ES-I3 (cell line): ENCODE measurements at regions not wholly inside any gene's neighbourhood (a gene's known extent, or its start where the extent isn't known, plus 50 kb on each side); places are given as distances from the start of the nearest gene placed in this dataset.

Experiments used
- H3K36me3 ChIP-seq: 2 replicates; pipeline ENCODE4 v1.6.1; 2013; ENCODE audit warnings: mild to moderate bottlenecking, low read length, control low read depth, moderate library complexity; ENCODE audit not compliant: insufficient read depth
- H3K4me1 ChIP-seq: 2 replicates; pipeline ENCODE4 v1.6.1; 2013; ENCODE audit warnings: mild to moderate bottlenecking, control low read depth, low read length; ENCODE audit not compliant: insufficient read depth
- H3K9ac ChIP-seq: 2 replicates; pipeline ENCODE4 v1.6.1; 2013; ENCODE audit warnings: low read depth, mild to moderate bottlenecking, low read length, moderate library complexity
- H3K9me3 ChIP-seq: 2 replicates; pipeline ENCODE4 v1.6.1; 2013; ENCODE audit warnings: mild to moderate bottlenecking, low read length, moderate library complexity; ENCODE audit not compliant: control insufficient read depth, insufficient read depth

DNA sequence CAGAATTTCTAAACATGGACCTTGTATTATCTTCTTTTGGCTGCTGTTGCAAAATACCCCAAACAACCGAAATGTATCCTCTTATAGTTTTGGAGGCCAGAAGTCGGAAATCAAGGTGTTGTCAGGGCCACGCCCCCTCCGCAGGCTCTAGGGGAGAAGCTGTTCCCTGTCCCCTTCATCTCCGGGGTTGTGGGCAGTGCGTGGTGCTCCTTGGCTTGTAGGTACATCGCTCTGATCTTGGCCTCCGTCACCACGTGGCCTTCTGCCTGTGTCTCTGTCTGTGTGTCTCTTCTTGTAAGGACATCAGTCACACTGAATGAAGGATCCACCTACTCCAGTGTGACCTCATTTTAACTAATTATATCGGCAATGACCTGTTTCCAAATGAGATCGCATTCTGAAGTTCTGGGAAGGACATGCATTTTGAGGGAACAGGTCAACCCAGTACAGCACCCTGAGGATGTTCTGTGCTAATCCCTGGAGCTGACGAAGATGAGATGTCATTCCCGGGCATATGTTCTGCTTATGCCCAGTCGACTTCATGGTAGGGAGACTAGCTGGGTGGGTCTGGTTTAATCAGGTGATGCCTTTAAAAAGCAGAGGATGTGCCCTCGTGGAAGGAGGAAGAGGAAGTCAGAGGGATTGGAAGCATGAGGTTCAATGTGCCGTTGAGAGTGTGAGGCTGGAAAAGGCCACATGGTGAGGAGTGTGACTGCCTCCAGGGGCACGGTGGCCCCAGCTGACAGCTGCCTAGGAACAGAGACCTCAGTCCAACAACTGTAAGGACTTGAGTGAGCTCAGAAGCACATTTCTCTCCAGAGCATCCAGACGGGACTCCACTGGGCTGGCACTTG is 531.1 kb downstream of the TBC1D22A start:
- Histone ChIP-seq H3K9ac (no peak overlapping the region), H3K36me3 (no peaks in the 10 kb centered on the region), H3K9me3 (no peaks in the 10 kb centered on the region), H3K4me1 (no peaks in the 10 kb centered on the region; the same call in 1 of the 2 replicates)

DNA sequence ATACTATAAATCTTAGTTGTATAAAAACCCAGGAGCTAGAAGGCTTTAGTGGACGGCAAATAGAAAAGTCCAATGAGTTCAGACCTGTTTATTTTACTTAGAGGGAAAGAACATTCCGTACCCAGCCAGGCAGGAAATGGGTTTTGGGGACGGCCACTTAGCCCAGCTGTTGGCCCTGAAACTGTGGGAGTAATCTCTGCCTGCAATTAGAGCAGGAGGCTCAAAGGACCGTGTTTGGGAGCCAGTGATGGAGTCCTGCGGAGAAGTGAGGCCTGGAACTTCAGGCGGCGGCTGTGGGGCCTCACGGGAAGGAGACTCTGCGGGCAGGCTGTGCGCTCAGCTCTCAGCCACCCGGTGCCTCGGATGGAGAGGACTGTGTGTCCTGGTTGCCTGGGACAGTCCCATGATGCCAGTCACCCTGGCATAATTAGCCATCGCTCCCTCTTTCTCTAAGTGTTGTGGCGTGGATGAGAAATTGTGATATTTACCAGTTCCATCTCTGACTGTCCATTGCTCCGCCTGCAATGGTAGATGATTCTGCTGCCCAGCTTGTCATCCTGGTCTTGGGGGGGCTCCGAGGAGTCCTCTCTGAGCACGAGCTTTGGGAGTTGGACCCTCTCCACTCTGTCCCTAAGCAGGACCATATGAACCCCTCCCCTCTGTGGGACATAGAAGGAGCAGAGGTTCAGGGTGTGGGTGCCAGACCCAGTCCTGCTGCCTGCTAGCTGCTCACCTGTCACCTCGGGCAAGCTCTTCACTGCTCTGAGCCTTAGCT is 530.3 kb downstream of the TBC1D22A start:
- H3K4me1 ChIP-seq, result no peaks in the 10 kb centered on the region; the same call in 1 of the 2 replicates
- no peak overlapping the region for H3K9ac ChIP-seq
- H3K9me3 ChIP-seq, result no peaks in the 10 kb centered on the region
- no peaks in the 10 kb centered on the region for H3K36me3 ChIP-seq

- Histone ChIP-seq H3K4me1 (no peaks in the 10 kb centered on the region; the same call in 1 of the 2 replicates), H3K9ac (no peak overlapping the region), H3K9me3 (no peaks in the 10 kb centered on the region), H3K36me3 (no peaks in the 10 kb centered on the region)
Measured at GRCh38 chr22:47291565-47292495, 529.4 kb downstream of the TBC1D22A start.

DNA sequence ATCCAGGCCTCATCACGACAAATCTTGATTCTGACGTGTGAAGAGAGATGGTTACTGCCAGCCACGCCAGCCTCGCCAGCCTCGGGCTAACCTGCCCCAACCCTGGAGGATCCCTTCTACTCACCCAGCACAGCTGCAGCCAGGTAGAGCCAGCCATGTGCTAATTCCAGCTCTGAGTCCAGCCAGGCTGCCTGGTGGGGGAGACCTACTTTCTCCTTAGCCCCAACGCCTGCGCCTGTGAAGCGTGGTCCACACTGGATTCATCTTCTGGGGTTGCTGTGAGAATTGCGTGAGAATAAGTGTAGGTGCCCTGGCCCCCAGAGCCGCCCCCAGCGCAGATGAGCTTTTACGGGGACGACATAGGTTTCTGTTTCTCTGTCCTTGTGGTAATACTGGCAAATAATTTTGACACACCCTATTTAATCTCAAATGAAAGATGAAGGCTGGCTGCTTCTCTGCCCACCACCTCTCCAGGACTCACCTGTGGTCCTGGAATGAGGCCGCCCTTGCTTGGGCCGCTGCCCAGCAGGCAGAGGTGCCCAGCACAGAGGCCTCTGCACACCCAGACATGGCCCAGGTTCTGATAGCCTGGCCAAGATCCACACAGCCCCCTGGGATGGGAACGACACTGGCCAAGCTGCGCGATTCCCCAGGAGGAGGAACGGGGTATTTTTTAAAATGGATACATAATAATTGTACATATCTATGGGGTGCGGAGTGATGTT is 528.4 kb downstream of the TBC1D22A start:
- no peaks in the 10 kb centered on the region; the same call in 1 of the 2 replicates for H3K4me1 ChIP-seq
- no peak overlapping the region for H3K9ac ChIP-seq
- no peaks in the 10 kb centered on the region for H3K36me3 ChIP-seq
- no peaks in the 10 kb centered on the region for H3K9me3 ChIP-seq

- Histone ChIP-seq H3K36me3 (no peaks in the 10 kb centered on the region), H3K9me3 (no peaks in the 10 kb centered on the region), H3K9ac (no peak overlapping the region), H3K4me1 (no peaks in the 10 kb centered on the region; the same call in 1 of the 2 replicates)
Measured at GRCh38 chr22:47289336-47289985, 527.0 kb downstream of the TBC1D22A start.

- no peaks in the 10 kb centered on the region for H3K9me3 ChIP-seq
- no peaks in the 10 kb centered on the region; the same call in 1 of the 2 replicates for H3K4me1 ChIP-seq
- no peak overlapping the region for H3K9ac ChIP-seq
- H3K36me3 ChIP-seq, result no peaks in the 10 kb centered on the region
Measured at GRCh38 chr22:47288680-47289079, 526.2 kb downstream of the TBC1D22A start.

DNA sequence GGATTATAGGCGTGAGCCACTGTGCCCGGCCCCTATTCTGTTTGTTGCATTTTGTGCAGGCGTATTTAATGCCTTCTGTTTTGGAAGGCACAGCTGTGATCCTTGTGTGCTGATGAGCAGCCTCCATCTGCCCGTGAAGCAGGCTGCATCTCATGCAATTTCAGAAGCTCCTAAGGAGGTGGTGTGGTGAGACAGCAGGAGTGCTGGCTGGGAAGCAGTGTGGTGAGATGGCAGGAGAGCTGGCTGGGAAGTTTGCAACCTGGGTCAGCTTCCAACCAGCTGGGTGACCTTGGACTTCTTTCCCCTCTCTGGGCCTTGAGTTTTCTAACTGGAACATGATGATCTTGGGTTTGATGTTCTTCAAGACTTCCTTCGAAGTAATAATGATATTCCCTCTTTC is 525.1 kb downstream of the TBC1D22A start:
- Histone ChIP-seq H3K36me3 (no peaks in the 10 kb centered on the region), H3K9ac (no peak overlapping the region), H3K4me1 (no peaks in the 10 kb centered on the region; the same call in 1 of the 2 replicates), H3K9me3 (no peaks in the 10 kb centered on the region)

GRCh38 chr22:47286590-47286989 is 524.1 kb downstream of the TBC1D22A start:
- H3K36me3 ChIP-seq, result no peaks in the 10 kb centered on the region
- no peak overlapping the region for H3K9ac ChIP-seq
- no peaks in the 10 kb centered on the region for H3K9me3 ChIP-seq
- H3K4me1 ChIP-seq, result no peaks in the 10 kb centered on the region; the same call in 1 of the 2 replicates

- Histone ChIP-seq H3K9ac (no peak overlapping the region), H3K9me3 (no peaks in the 10 kb centered on the region), H3K36me3 (no peaks in the 10 kb centered on the region), H3K4me1 (peaks cover 5% of the 10 kb centered on the region; the same call in 1 of the 2 replicates)
Measured at GRCh38 chr22:47285981-47286380, 523.5 kb downstream of the TBC1D22A start.

- Histone ChIP-seq H3K9me3 (no peaks in the 10 kb centered on the region), H3K4me1 (peaks cover 7% of the 10 kb centered on the region; the same call in 1 of the 2 replicates), H3K36me3 (no peaks in the 10 kb centered on the region), H3K9ac (no peak overlapping the region)
Measured at GRCh38 chr22:47284822-47285221, 522.4 kb downstream of the TBC1D22A start.

DNA sequence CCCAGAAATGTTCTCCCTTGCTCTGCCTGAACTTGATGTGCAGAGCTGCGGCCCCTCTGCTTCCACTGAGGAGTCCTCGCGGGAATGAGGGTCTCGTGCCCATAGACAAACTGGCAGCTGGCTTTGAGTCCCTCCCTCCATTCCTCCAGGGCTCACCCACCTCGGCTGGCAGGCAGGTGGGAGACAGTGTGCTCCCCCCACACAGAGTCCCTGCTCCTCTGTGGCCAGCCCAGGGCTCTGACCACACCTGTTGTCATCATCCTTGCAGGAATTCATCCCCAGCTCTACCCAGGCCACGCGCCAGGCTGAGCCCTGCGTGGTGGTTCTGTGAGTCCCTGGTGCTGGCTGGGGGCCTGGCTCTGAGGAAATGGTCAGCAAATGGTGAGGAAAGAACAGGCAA is 521.9 kb downstream of the TBC1D22A start:
- H3K9me3 ChIP-seq, result no peaks in the 10 kb centered on the region
- peaks cover 7% of the 10 kb centered on the region; the same call in 1 of the 2 replicates for H3K4me1 ChIP-seq
- H3K36me3 ChIP-seq, result no peaks in the 10 kb centered on the region
- H3K9ac ChIP-seq, result no peak overlapping the region

GRCh38 chr22:47283616-47284270 is 521.3 kb downstream of the TBC1D22A start:
- H3K36me3 ChIP-seq, result no peaks in the 10 kb centered on the region
- peaks cover 7% of the 10 kb centered on the region; the same call in 1 of the 2 replicates for H3K4me1 ChIP-seq
- no peaks in the 10 kb centered on the region for H3K9me3 ChIP-seq
- no peak overlapping the region for H3K9ac ChIP-seq
